ENCODE measurements at regions not wholly inside any gene's neighbourhood (a gene's known extent, or its start where the extent isn't known, plus 50 kb on each side); places are given as distances from the start of the nearest gene placed in this dataset.

DNA sequence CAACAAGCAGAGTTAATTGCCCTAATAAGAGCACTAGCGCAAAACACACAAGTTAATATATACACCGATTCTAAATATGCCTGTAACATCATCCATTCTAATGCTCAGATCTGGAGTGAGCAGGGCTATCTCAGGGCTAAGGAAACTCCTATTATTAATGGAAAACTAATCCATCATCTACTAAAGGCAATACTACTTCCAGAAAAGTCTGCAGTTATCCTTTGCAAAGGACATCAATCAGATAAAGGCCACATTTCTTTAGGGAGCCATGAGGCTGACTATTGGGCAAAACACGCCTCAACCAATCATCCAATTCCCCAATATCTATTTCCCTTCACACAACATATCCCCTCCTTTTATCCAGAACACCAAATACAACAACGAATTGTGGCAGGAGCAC, 1032.3 kb upstream of the NUDT12 start:
- no peak for TF ChIP-seq NR2F2 (IDR thresholded peaks at IDR 0.05)
- TF ChIP-seq JUND (IDR thresholded peaks at IDR 0.05) = no peak
- TF ChIP-seq, protein P1, sequence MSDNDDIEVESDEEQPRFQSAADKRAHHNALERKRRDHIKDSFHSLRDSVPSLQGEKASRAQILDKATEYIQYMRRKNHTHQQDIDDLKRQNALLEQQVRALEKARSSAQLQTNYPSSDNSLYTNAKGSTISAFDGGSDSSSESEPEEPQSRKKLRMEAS (IDR thresholded peaks at IDR 0.05) = no peak
- no peak for TF ChIP-seq SP1 (IDR thresholded peaks at IDR 0.05)

DNA sequence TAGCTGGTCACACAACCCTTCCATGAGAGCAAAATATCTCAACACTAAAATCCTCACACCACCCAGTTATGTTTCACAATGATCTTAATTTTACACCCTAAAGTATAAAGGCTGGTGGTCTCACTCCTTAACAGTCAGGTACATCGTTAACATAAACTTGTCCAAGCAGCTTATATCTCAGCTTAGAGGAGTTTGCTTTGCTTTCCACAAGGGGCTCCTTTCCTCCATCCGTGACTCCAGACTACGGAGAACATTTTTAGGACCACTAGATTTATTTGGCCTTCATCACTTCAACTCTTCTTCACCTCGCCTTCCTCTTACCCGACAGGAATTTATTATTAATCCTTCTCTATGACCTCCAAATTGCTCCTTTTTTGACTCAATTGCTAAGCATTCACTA, 1014.1 kb upstream of the NUDT12 start:
- Histone ChIP-seq H3K36me3 (ENCODE audit: control insufficient read depth in 4 of 4, insufficient read depth in 3 of 4, low read depth in 1 of 4, low read length in 3 of 4) (no peaks in the 10 kb centered on the region), H3K27me3 (ENCODE audit: control insufficient read depth in 4 of 4, insufficient read depth in 4 of 4, low read length in 3 of 4) (no peaks in the 10 kb centered on the region), H3K4me1 (ENCODE audit: control insufficient read depth in 4 of 4, insufficient read depth in 4 of 4, low read length in 3 of 4) (no peaks in the 10 kb centered on the region), H3K9ac (ENCODE audit: low read depth in 1 of 2, low read length in 2 of 2) (no peak overlapping the region), H3K4me3 (ENCODE audit: low read depth in 1 of 3, low read length in 3 of 3) (no peak overlapping the region), H3K9me3 (ENCODE audit: control insufficient read depth in 4 of 4, low read length in 3 of 4) (no peaks in the 10 kb centered on the region), H3K27ac (ENCODE audit: low read depth in 1 of 2, low read length in 2 of 2) (no peak overlapping the region)
- DNase-seq (ENCODE audit: low spot score) = no peak
- 55% methylated on average over 5 of the region's 5 CpGs for WGBS
- TF ChIP-seq, protein P2, sequence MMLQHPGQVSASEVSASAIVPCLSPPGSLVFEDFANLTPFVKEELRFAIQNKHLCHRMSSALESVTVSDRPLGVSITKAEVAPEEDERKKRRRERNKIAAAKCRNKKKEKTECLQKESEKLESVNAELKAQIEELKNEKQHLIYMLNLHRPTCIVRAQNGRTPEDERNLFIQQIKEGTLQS (IDR thresholded peaks at IDR 0.05) = no peak
- TF ChIP-seq TAF1 (conservative IDR thresholded peaks at IDR 0.05) (no peak), HNF4A (conservative IDR thresholded peaks at IDR 0.05) (no peak), HNF4G (IDR thresholded peaks at IDR 0.05) (no peak), JUND (IDR thresholded peaks at IDR 0.05) (no peak), EGR1 (IDR thresholded peaks at IDR 0.05; ENCODE audit: low read depth in 2 of 2) (no peak)

More for the DNA sequence above, 1032.3 kb upstream of the NUDT12 start:
- Histone ChIP-seq H3K27me3 (ENCODE audit: control insufficient read depth in 4 of 4, insufficient read depth in 4 of 4, low read length in 3 of 4) (no peaks in the 10 kb centered on the region), H3K4me3 (ENCODE audit: low read depth in 1 of 3, low read length in 3 of 3) (no peak overlapping the region), H3K36me3 (ENCODE audit: control insufficient read depth in 4 of 4, insufficient read depth in 3 of 4, low read depth in 1 of 4, low read length in 3 of 4) (no peaks in the 10 kb centered on the region), H3K27ac (ENCODE audit: low read depth in 1 of 2, low read length in 2 of 2) (no peak overlapping the region), H3K4me1 (ENCODE audit: control insufficient read depth in 4 of 4, insufficient read depth in 4 of 4, low read length in 3 of 4) (no peaks in the 10 kb centered on the region), H3K9me3 (ENCODE audit: control insufficient read depth in 4 of 4, low read length in 3 of 4) (peaks cover 0 to 8% (median 4%) of the 10 kb centered on the region in 4 donors), H3K9ac (ENCODE audit: low read depth in 1 of 2, low read length in 2 of 2) (no peak overlapping the region)
- 77% methylated on average over 4 of the region's 4 CpGs for WGBS
- no peak for DNase-seq (ENCODE audit: low spot score)

DNA sequence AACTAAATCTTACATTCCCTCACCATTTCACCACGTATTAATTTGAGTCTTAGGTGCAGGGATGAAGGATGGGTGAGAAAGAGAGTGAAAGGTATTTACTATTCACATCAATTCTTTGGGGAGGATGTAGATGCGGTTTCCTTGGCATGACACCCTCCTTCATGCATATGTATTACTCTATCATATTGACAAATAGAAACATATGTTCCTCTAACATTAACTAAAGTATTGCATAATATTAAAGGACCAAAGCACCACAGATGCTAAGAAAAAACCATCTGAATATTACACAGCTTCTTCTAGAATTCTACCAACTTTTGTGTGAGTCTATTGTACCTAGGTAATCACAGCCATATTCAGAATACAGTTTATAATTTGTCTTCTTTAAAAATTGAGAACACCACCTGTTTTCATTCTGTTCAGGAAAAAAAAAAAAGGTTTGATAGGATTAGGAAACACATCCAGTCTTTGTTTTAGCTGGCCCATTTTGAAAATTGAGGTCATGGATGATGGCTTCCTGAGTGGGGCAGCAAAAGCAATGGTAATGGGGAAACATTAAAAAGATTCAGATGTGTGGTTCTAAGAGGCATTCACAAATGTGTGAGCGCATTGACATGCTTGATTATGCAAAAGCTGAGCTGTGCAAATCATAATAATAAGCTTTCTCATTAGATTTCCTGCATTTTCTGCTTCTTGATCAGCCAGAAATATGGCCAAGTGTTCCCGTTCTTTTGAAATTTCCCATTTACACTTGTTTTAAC, 1011.5 kb upstream of the NUDT12 start:
- H3K27me3 ChIP-seq (ENCODE audit: control insufficient read depth in 4 of 4, insufficient read depth in 4 of 4, low read length in 3 of 4) = no peaks in the 10 kb centered on the region
- H3K4me1 ChIP-seq (ENCODE audit: control insufficient read depth in 4 of 4, insufficient read depth in 4 of 4, low read length in 3 of 4) = no peaks in the 10 kb centered on the region
- no peak overlapping the region for H3K4me3 ChIP-seq (ENCODE audit: low read depth in 1 of 3, low read length in 3 of 3)
- 74% methylated on average over 4 of the region's 4 CpGs for WGBS
- H3K27ac ChIP-seq (ENCODE audit: low read depth in 1 of 2, low read length in 2 of 2) = no peak overlapping the region
- H3K9ac ChIP-seq (ENCODE audit: low read depth in 1 of 2, low read length in 2 of 2) = no peak overlapping the region
- no peaks in the 10 kb centered on the region for H3K36me3 ChIP-seq (ENCODE audit: control insufficient read depth in 4 of 4, insufficient read depth in 3 of 4, low read depth in 1 of 4, low read length in 3 of 4)
- TF ChIP-seq SP1 (IDR thresholded peaks at IDR 0.05) = no peak
- DNase-seq (ENCODE audit: low spot score) = no peak
- no peaks in the 10 kb centered on the region for H3K9me3 ChIP-seq (ENCODE audit: control insufficient read depth in 4 of 4, low read length in 3 of 4)

DNA sequence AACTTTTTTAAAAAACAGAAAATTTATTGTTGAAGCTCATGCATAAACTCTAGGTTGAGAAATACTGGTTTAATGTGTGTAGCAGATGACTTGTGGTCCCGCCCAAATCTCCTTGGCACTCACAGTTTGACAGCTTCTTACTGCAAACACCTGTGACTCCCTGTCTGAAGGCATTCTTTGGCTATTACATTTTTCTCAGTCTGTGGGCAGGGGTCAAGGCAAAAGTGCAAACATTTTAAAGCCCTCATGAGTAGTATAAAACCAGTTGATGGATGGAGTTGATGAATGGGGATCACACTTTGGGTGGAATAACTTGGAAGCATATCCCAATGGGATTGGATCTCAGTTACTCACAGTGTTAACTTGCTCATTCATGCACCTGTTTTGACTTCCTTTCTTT, 1007.0 kb upstream of the NUDT12 start:
- H3K4me3 ChIP-seq (ENCODE audit: low read depth in 1 of 3, low read length in 3 of 3) = no peak overlapping the region
- H3K27ac ChIP-seq (ENCODE audit: low read depth in 1 of 2, low read length in 2 of 2) = no peak overlapping the region
- no peaks in the 10 kb centered on the region for H3K9me3 ChIP-seq (ENCODE audit: control insufficient read depth in 4 of 4, low read length in 3 of 4)
- H3K27me3 ChIP-seq (ENCODE audit: control insufficient read depth in 4 of 4, insufficient read depth in 4 of 4, low read length in 3 of 4) = no peaks in the 10 kb centered on the region
- H3K36me3 ChIP-seq (ENCODE audit: control insufficient read depth in 4 of 4, insufficient read depth in 3 of 4, low read depth in 1 of 4, low read length in 3 of 4) = no peaks in the 10 kb centered on the region
- no peaks in the 10 kb centered on the region for H3K4me1 ChIP-seq (ENCODE audit: control insufficient read depth in 4 of 4, insufficient read depth in 4 of 4, low read length in 3 of 4)
- no peak overlapping the region for H3K9ac ChIP-seq (ENCODE audit: low read depth in 1 of 2, low read length in 2 of 2)
- 88% methylated on average over 1 of the region's 1 CpG for WGBS
- no peak for DNase-seq (ENCODE audit: low spot score)
- TF ChIP-seq RAD21 (IDR thresholded peaks at IDR 0.05) (no peak), RXRA (IDR thresholded peaks at IDR 0.05) (no peak), HNF4A (conservative IDR thresholded peaks at IDR 0.05) (no peak), SP1 (IDR thresholded peaks at IDR 0.05) (no peak), FOXA2 (IDR thresholded peaks at IDR 0.05) (no peak), HNF4G (IDR thresholded peaks at IDR 0.05) (no peak), NR2F2 (IDR thresholded peaks at IDR 0.05) (no peak), GABPA (IDR thresholded peaks at IDR 0.05 in 1 of 2, conservative IDR thresholded peaks at IDR 0.05 in 1 of 2) (no peak), TAF1 (conservative IDR thresholded peaks at IDR 0.05) (no peak), EGR1 (IDR thresholded peaks at IDR 0.05; ENCODE audit: low read depth in 2 of 2) (no peak), FOXA1 (IDR thresholded peaks at IDR 0.05) (no peak), JUND (IDR thresholded peaks at IDR 0.05) (no peak)
- TF ChIP-seq, protein P1 (IDR thresholded peaks at IDR 0.05) = no peak
- TF ChIP-seq, protein P3, sequence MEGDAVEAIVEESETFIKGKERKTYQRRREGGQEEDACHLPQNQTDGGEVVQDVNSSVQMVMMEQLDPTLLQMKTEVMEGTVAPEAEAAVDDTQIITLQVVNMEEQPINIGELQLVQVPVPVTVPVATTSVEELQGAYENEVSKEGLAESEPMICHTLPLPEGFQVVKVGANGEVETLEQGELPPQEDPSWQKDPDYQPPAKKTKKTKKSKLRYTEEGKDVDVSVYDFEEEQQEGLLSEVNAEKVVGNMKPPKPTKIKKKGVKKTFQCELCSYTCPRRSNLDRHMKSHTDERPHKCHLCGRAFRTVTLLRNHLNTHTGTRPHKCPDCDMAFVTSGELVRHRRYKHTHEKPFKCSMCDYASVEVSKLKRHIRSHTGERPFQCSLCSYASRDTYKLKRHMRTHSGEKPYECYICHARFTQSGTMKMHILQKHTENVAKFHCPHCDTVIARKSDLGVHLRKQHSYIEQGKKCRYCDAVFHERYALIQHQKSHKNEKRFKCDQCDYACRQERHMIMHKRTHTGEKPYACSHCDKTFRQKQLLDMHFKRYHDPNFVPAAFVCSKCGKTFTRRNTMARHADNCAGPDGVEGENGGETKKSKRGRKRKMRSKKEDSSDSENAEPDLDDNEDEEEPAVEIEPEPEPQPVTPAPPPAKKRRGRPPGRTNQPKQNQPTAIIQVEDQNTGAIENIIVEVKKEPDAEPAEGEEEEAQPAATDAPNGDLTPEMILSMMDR (IDR thresholded peaks at IDR 0.05; ENCODE audit: low read depth, low read length, missing input control) = no peak
- TF ChIP-seq, protein P2 (IDR thresholded peaks at IDR 0.05) = no peak
- TF ChIP-seq, protein P4, sequence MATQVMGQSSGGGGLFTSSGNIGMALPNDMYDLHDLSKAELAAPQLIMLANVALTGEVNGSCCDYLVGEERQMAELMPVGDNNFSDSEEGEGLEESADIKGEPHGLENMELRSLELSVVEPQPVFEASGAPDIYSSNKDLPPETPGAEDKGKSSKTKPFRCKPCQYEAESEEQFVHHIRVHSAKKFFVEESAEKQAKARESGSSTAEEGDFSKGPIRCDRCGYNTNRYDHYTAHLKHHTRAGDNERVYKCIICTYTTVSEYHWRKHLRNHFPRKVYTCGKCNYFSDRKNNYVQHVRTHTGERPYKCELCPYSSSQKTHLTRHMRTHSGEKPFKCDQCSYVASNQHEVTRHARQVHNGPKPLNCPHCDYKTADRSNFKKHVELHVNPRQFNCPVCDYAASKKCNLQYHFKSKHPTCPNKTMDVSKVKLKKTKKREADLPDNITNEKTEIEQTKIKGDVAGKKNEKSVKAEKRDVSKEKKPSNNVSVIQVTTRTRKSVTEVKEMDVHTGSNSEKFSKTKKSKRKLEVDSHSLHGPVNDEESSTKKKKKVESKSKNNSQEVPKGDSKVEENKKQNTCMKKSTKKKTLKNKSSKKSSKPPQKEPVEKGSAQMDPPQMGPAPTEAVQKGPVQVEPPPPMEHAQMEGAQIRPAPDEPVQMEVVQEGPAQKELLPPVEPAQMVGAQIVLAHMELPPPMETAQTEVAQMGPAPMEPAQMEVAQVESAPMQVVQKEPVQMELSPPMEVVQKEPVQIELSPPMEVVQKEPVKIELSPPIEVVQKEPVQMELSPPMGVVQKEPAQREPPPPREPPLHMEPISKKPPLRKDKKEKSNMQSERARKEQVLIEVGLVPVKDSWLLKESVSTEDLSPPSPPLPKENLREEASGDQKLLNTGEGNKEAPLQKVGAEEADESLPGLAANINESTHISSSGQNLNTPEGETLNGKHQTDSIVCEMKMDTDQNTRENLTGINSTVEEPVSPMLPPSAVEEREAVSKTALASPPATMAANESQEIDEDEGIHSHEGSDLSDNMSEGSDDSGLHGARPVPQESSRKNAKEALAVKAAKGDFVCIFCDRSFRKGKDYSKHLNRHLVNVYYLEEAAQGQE (IDR thresholded peaks at IDR 0.05) = no peak

Measured in liver (tissue), 8 donors.